ENCODE measurements at regions not wholly inside any gene's neighbourhood (a gene's known extent, or its start where the extent isn't known, plus 50 kb on each side); places are given as distances from the start of the nearest gene placed in this dataset.
"Not testable (repeated sequence)": the region's sequence is repeated elsewhere in the genome, so short reads cannot be mapped to it uniquely, and the experiment has no call there.

DNA sequence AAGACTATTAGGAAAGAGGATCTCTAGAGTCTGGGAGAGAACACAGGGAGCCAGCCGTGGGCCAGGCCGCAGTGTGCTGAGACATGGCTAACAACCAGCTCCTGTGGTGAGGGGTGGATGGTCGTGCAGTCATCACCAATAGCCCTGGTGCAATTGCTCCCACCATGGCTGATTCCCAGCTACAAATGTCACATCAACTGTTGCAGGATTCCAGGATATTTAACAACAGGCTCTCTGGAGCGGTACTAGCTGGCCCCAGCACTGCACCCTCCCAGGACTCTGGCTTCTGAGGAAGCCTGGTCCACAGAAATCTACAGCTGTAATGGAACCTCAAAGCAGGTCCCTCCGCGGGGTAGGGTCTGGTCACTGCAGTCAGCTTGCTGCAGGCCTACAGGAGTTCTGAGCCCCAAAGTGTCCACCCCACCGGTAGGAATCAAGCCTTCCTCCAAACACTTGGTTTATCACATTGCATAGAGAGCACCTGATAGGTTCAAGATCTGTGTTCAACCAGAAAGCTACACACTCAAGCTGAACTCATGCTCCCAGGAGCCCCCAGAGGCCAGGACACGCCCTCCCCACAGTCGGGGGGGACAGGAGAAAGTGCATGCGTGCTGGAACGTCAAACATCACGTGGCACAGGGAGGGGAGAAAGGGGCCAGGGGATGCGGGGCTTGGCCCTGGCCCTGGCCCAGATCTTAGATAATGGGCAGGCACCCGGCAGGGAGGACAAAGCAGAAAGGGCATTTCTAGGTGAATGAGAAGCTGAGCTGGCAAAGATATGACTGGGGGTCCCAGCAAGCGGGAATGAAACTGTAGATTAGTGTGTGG, 609.0 kb downstream of the TBC1D22A start:
- no peak for DNase-seq (ENCODE audit: low read depth)

DNA sequence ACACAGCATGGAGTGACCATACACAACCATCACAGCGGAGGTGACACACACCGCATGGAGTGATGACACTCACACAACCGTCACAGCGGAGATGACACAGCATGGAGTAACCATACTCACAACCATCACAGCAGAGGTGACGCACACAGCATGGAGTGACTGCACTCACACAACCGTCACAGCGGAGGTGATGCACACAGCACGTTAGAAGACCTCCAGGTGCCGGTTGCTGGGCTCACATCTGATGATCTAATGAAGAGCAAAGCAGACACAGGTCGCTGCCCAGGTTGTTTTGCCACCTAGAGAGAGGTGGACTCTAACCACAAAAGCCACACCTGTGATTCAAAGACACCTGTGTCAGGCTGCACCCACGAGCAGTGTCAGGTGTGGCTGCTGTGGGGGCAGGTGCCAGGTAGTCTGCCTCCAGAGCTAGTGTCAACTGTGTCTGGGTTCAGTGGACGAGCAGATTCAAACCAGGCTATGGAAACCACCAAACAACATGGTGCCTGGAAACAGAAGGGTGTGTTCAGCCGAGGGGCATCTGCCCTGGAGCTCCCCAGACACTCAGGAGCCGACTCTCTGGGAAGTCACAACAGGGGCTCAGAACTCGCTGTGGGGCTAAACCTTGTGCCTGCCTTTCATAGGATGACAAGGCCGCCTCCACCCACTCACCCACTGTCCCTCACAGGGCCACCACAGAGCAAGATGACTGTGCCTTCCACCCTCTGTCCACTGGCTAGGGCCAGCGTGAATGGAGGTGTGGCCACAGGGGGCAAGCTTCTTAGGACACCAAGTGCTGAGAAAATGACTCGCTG, 608.2 kb downstream of the TBC1D22A start:
- DNase-seq (ENCODE audit: low read depth), result no peak

DNA sequence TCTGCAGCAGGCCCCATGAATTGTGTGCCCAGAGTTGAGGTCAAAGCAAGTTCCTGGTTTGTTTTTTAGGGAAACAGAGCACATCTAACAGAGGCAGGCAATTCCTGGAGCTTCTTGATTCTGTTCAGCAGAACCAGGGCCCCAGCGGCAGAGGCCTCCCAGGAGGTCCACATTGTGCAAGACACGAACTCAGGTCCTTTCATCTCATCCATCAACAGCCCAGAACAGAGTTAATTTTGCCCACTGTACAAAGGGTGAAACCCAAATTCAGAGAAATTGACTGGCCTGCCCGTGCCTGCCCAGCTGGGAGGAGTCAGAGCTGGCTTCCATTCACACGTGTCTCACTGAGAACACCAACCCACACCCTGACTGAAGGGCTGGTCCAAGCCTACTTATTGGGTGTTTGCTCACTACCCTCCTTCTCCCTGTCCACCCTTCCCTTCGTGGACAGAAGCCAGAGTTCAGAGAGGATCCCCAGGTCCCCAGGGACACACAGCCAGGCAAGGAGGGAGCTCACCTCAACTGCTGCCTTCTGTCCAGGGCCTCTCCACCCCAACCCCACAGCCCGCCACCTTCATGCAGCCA, 607.1 kb downstream of the TBC1D22A start:
- DNase-seq (ENCODE audit: low read depth), result no peak

DNA sequence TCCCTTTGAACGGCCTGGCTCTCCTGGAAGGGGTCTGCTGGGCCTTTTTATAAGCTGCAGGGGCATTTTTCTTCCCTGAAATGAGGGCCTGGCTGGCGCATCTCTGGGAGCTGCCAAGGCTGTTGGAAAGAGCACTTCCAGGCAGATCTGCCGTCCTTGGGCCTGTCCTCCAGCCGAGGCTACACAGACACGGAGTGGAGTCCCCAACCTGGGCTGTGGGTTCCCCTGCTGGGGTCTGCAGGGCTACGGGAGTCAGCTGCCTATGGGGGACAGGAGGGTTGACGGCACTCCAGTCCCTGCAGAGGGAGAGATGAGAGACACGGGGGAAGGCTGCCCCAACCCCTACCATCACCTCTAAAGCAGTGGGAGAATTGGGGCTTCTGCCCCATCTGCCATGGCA, 606.6 kb downstream of the TBC1D22A start:
- DNase-seq (ENCODE audit: low read depth), result no peak

DNA sequence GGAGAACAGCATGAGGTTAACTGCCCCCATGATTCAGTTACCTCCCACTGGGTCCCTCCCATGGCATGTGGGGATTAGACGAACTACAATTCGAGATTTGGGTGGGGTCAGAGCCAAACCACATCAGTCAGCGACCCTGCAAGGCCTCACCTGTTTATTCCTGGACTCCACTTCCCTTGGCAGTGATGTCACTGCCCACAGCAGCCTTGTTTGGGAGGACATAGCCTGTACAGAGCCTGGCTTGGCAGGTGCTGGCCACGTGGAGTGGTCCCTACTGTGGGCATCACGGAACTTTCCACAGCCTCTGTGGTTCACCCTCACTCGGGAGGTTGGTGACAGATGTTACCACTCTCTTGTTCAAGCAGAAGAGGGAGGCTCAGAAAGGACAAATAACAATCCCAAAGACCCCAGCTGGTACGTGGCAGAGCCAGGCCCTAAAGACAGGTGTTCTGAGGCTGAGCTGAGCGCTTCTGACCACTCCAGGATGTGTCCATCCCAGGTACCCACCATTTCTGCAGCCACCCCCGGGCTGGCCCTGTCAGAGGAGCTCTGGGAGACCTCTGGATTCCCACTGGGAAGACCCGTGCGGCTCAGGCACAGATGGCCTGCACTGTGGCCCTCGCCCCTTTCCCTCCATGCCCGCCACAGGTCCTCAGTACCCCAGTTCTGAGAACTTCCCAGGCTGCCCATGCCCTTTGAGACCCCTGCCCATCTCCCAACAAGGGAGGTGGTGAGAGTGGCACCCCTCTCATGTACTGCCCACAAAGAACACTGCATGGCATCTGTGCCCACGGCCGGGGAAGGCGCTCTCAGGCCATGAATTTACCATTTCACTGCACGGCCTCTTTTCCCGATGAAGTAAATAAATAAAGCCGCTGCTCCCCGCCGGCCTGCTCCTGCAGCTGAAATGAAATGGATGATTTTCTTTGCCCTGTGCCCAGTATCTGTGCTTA, 605.8 kb downstream of the TBC1D22A start:
- DNase-seq (ENCODE audit: low read depth), result no peak

DNA sequence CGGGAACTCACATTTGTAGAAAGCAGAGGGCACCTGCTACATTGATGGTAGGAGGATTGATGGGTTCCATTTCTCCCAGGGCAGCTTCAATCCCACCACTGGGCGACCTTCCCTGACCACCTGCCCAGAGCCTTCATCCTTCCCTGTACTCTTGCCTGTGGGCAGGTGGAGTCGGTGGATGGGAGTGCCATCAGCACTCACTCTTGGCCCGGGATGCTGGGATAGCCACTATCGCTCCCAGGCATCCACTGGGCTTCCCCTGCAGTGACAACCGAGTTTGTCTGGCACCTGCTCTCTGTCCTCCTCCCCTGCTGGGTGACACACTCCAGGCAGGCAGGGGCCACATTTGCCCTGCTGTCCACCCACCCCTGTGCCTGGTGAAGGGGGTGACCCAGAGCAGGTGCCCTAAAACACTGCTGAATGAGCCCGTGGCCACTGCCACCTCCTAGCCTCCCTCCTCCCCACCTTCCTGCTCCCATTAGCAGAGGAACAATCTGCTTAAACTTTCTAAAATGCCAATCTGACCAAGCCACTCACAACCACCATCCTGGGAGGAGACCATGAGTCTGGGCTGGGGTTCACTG, 604.7 kb downstream of the TBC1D22A start:
- no peak for DNase-seq (ENCODE audit: low read depth)

DNA sequence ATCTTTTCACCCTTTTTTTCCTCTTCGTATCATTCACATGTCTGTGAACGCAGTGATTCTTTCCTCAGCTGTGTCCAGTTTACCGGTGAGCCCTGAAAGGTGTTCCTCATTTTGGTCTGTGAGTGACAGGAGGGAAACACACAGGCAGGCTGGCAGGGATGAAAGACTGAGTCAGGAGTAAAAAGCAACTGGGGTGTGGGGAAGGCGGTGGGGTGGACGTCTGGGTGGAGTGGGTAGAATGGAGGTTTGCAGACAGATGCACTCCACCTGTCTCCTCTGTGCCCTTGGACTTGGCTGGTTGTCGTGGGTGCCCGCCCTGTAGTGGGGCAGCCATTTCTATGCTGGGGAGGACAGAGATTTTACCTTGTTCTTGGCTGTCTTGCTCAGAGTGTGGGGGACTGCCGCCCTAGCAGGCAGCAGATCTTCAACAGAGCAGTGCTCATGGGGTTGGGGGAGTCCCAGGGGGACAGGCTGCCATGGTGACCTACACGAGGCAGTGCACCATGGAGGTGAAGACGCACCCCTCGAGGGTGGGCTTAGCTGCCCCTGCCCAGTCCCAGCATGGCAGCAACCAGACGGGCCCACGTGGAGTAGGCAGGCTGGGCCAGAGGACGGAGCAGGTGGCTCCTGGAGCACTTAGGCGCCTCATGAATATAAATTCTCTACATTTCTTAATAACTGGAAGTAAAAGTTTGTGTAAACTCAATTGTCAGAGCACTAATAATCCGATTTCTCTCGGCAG, 603.7 kb downstream of the TBC1D22A start:
- no peak for DNase-seq (ENCODE audit: low read depth)

DNA sequence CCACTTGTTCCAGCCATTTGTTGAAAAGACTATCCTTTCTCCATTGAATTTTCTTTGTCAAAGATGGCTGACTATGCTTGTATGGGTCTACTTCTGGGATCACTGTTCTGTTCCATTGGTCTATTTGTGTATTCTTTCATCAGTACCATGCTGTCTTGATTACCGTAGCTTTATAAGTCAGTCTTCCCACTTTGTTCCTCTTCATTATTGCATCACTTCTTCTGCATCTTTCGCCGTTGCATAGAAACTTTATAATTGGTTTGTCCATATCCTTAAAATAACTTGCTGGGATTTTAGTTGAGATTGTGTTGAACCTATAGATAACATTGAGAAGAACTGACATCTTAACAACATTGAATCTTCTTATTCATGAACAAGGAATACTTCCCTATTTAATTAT, 598.8 kb downstream of the TBC1D22A start:
- no peak for DNase-seq (ENCODE audit: low read depth)

DNA sequence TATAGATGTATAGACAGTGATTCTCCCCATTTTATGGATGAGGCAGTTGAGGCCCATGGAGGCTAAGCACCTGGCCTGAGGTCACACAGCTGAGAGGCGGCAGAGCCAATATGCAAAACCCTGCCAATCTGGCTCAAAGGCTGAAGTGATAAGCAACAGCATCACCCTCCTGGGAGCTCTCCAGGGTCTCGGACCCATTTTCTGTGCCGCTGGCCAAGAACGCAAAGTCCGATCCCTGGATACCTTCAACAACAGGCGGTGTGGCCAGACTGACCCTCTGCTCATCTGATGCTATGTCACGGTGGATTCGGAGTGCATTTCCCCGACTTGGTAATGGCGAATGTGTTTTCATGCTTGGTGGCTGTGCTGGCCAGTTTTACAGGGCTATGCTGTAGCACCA, 595.0 kb downstream of the TBC1D22A start:
- DNase-seq (ENCODE audit: low read depth), result no peak

DNA sequence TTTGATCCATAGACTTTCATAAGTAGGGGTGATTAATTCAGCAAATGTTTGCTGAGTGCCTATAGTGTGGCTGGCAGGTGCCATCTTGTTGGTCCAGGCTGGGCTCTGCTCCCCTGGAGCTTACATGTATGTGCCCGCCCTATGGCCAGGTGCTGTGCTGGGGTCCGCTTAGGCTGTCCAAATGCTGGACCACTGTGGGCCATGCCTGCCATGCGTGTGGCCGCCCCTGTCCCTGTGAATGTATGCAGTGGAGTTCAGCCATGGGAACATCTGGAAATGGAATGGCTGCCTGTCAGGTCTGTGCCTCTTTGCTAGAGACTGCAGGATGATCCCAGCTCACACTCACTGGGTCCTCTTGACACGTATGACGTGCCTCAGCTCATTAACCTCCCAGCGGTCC, 594.6 kb downstream of the TBC1D22A start:
- DNase-seq (ENCODE audit: low read depth), result no peak

DNA sequence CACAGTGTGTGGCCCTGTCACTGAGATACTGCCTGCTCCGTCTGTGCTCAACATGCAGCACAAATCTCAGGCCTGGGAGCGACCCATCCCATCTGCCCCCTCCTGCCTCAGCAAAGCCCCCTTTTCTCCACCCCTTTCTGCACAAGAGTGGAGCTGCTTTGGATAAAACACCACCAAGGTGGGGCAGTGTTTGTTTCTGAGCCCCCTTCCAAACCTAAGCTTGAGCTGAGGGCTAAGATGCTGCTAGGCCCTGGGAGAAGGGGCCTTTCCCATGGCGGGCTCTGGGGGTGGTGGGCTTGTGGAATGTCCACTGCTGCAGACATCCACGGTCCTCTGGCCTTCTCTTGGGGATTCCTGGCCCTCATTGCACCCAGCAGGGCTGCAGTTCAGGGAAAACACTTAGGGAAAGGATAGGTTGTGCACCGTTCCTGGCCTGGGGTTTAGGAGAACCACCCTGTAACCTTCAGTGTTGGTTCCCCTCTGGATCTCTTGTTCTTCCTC, 594.1 kb downstream of the TBC1D22A start:
- DNase-seq (ENCODE audit: low read depth), result no peak

DNA sequence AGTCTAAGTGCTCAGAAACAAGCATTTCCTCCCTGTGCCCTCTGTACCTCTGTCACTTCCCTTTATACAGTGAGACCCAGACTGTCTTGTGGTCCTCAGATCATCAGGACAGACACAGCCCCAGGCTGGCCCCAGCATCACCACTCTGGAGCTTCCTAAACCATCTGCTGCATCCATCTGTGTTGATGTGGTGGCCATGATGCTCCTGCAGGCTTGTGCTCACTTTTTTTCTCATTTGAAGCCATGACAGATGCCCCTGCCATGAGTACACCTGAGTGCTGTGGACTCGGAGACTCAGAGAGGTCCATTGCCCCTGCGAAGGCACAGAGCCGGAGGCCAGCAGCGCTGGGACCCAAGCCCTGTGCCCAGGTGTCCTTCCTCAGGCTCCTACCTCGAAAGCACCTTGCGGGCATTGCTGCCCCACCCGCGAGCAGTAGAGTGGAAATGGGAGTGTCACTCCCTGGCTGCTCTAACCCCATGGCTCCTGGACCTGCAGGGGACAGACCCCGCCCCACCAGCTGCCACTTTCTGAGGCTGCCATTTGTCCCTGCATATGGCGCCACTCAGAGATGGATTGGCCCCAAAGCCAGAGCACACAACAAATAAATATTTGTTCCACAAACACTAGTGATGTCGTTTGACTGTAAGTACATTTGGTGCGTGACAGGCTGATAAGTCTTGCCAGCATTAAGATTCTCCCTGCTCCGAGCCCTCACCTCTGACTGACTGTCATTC, 593.5 kb downstream of the TBC1D22A start:
- no peak for DNase-seq (ENCODE audit: low read depth)

DNA sequence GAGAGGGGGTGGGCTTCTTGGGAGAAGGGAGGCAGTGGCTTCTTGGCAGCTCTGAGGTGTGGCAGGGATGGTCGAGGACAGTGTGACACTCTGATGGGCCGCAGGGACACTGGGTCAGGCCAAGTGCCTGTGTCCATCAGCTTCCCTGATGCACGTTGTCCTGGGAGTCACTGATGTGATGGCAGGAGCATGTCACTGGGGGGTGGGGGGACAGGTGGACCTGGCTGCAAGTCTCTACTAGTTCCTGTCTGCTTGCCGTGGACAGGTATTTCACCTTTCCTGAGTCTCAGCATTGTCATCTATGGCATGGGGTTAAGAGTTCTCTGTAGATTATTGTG, 592.9 kb downstream of the TBC1D22A start:
- no peak for DNase-seq (ENCODE audit: low read depth)

DNA sequence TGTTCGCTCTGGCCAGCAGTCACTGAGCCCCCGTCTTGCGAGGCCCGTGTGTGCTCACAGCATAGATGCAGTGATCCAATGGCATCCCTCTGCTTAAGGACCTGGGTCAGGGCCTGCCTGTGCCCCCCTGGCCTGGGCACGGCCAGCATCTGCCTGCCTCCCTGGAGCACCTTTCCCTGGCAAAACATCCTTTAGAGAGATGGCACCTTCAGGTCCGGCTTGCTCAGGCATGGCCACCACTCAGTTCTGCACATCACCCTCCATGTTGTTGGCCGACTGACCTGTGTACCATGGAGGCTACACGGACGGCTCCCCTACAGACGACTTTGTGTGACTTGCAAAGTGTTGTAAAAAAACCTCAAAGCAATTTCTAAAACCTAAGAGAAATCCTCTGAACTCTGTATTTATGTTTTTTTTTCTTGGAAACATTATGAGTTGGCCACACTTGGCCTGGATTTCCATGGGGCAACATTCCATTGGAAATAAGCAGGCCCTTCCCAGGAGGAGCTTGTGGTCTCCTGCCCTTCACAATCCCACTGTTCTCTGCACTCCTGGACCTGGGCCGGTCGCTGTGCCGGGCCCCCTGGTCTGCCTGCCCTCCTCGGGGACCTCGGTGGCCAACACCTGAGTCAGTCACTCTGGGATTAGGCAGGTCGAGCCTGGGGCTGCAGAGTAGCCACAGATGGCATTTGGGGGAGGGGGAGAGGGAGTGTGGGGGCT, 592.4 kb downstream of the TBC1D22A start:
- DNase-seq (ENCODE audit: low read depth), result no peak

DNA sequence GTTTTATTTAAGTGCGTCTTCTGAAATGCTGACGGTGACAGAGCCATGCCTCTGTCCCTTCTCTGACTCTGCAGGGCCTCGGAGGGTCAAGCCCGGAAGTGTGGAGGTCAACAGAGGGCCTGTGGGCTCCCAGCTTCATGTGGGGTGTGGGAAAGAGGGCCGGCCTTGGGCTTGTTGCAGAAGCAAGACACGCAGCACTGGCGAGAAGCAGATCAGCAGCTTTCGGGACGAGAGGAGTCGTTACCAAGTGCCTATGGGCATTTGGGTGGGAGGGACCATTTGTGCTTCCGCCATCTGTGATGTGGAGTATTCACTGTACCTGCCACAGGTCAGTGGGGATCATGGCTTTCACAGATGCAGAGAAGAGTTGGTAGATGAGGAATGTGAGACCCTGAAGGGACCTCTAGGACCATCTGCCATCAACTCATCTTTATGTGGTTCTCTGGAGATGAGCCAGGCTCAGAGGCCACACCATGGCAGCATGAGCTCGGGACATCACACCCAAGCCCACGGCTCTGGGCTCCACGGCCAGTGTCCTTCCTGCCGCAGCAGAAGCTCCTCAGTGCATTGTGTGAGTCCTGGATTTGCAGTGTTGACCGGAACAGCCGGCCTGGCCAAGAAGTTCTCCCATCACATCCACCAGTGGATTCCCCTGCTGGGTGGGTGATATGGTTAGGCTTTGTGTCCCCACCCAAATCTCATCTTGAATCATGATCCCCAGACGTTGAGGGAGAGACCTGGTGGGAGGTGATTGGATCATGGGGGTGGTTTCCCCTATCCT, 590.7 kb downstream of the TBC1D22A start:
- no peak for DNase-seq (ENCODE audit: low read depth)

DNA sequence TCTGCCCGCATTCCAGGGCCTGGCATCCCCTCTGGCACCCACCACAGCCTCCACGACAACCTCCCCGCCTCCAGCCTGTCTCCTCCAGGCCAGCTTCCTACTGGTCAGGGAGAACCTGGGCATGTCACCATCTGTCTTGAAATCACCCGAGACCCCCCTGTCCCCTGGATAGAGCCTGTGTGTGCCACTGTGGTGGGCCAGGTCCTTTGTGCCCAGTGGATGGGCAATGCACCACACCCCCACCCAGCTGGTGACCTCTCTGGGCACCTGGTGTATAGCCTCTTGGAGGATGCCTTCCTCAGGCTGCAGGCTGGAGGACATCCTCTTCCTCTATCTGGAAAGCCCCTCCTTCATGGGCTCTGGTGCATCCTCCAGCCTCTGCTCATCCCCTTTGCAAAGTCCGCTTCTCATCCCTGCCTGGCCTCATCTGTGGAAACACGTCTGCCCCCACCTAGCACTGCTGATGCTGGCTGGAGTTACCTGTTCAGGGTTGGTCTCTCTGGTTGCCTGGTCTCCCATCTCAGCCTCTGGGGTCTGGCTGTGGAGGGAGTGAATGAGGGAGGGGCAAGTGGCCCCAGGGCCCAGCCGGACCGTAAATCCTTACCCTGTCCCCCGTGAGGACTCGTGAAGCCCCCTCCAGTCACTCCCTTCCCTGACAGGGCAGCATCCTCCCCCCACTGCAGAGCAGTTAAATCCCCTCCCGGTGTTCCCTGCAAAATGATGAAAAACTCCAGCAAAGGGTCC, 589.6 kb downstream of the TBC1D22A start:
- DNase-seq (ENCODE audit: low read depth), result no peak

DNA sequence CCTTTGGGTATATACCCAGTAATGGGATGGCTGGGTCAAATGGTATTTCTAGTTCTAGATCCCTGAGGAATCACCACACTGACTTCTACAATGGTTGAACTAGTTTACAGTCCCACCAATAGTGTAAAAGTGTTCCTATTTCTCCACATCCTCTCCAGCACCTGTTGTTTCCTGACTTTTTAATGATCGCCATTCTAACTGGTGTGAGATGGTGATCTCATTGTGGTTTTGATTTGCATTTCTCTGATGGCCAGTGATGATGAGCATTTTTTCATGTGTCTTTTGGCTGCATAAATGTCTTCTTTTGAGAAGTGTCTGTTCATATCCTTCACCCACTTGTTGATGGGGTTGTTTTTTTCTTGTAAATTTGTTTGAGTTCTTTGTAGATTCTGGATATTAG, 583.8 kb downstream of the TBC1D22A start:
- DNase-seq (ENCODE audit: low read depth), result not testable (repeated sequence)

DNA sequence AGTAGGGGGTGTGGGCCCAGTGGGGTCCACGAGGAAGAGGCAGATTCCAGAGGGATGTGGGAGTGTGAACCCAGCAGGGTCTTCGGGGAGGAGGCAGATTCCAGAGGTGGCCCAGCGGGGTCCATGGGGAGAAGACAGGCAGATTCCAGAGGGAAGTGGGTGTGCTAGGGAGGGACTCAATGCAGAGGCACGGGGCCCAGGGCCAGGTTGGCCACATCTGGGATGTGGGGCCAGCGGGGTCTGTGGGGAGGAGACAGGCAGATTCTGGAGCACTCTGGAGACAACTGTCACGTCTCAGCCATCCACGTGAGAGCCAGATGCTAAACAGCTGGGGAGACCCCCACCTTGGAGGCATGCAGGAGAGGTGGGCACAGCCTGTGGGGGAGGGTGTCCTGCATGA, 582.6 kb downstream of the TBC1D22A start:
- no peak for DNase-seq (ENCODE audit: low read depth)
